ENCODE measurements at regions not wholly inside any gene's neighbourhood (a gene's known extent, or its start where the extent isn't known, plus 50 kb on each side); places are given as distances from the start of the nearest gene placed in this dataset.

DNA sequence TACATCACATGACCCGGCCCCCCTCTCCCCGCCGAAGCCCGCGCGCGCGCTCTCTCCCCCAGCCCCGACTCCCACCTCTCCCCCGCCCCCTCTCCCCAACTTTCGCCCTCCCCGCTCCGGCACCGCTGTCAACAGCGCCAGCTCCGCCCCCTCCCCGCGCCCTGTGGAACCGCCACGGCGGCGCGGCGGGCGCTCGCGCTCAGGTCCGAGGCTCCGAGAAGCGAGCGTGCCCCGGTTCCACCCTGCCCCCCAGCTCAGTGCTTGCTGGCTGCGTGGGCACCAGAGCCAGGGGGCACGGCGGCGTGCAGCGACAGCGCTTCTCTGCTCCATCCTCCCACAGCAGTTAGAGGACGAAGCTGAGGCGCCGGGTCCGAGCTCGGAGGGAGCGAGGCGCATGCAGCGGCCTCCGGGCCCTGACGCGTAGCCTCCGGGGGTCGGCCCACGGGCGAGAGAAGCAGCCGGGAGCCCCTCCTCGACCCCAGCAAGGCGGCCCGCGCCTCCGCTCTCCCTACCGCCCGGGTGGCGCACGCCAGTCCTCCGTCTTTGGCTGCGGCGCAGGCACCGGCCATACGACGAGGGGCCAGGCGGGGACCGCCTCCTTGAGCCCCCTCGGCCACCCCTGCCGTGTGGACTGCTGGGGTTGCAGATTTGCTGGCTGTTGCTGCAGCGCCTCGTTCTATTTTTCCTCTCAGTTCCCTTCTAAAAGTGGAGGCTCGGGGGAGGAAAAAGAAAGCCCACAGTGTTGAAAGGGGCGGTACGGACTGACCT lies 109.5 kb downstream of the KCNRG start:
- Histone ChIP-seq H3K27me3 (replicated peaks in 1 of 7) (peaks cover 0 to 29% (median 18%) of the 10 kb centered on the region in 7 donors), H3K4me3 (peak overlapping the region; percentile 74 to 92 (median 87)), H3K4me1 (peaks cover 32 to 79% (median 73%) of the 10 kb centered on the region in 6 donors), H3K9me3 (no peaks in the 10 kb centered on the region), H3K27ac (peak overlapping the region; percentile 99 to 100 (median 100)), H3K36me3 (peaks cover 0 to 16% (median 0%) of the 10 kb centered on the region in 6 donors)
- intact Hi-C loops (cut with DNase I; ENCODE audit: low total_unique reads): loop anchor here (5.0 kb wide), 1 partner anchor 42 kb away; no protein-coding TSS in a partner anchor
- TF ChIP-seq, protein P1, sequence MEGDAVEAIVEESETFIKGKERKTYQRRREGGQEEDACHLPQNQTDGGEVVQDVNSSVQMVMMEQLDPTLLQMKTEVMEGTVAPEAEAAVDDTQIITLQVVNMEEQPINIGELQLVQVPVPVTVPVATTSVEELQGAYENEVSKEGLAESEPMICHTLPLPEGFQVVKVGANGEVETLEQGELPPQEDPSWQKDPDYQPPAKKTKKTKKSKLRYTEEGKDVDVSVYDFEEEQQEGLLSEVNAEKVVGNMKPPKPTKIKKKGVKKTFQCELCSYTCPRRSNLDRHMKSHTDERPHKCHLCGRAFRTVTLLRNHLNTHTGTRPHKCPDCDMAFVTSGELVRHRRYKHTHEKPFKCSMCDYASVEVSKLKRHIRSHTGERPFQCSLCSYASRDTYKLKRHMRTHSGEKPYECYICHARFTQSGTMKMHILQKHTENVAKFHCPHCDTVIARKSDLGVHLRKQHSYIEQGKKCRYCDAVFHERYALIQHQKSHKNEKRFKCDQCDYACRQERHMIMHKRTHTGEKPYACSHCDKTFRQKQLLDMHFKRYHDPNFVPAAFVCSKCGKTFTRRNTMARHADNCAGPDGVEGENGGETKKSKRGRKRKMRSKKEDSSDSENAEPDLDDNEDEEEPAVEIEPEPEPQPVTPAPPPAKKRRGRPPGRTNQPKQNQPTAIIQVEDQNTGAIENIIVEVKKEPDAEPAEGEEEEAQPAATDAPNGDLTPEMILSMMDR (IDR thresholded peaks at IDR 0.05 in 8 of 11, conservative IDR thresholded peaks at IDR 0.05 in 3 of 11): peak in 3 of 11 experiments; percentile 12 to 37 (median 27)
- TF ChIP-seq POLR2AphosphoS5 (IDR thresholded peaks at IDR 0.05) (peak in 2 of 3 donors; percentile 87 to 97), POLR2A (IDR thresholded peaks at IDR 0.05) (peak in 2 of 3 donors; percentile 19 to 59)
- DNase-seq: peak; percentile 99
- 0 to 1% (median 1%) methylated on average over 3 to 78 of the region's 78 CpGs for WGBS, 5 donors

DNA sequence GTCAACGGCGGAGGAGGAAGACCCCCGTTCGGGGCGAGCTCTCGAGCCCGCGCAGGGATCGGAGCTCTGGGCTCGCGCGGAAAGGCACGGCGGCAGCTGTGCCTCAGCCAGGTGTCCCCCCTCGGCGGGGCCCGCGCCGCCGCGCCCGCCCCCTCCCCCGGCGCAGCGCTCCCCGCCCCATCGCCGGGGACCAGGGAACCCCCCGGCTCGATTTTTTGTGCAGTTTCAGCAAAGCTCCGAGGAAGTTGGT lies 110.0 kb downstream of the KCNRG start:
- peaks cover 37 to 79% (median 76%) of the 10 kb centered on the region in 6 donors for H3K4me1 ChIP-seq
- H3K36me3 ChIP-seq: peaks cover 0 to 15% (median 0%) of the 10 kb centered on the region in 6 donors
- intact Hi-C loops (cut with DNase I; ENCODE audit: low total_unique reads): loop anchor here (5.0 kb wide), 1 partner anchor 43 kb away; no protein-coding TSS in a partner anchor
- H3K27me3 ChIP-seq (replicated peaks in 1 of 7): peaks cover 0 to 34% (median 23%) of the 10 kb centered on the region in 7 donors
- H3K9me3 ChIP-seq: no peaks in the 10 kb centered on the region
- peak overlapping the region; percentile 74 to 92 (median 87) for H3K4me3 ChIP-seq
- 0 to 1% (median 0%) methylated on average over 11 to 31 of the region's 31 CpGs for WGBS, 5 donors
- no peak for DNase-seq
- no peak for TF ChIP-seq POLR2AphosphoS5 (IDR thresholded peaks at IDR 0.05)
- TF ChIP-seq, protein P1 (IDR thresholded peaks at IDR 0.05 in 8 of 11, conservative IDR thresholded peaks at IDR 0.05 in 3 of 11): no peak
- no peak for TF ChIP-seq POLR2A (IDR thresholded peaks at IDR 0.05)
- peak overlapping the region; percentile 99 to 100 (median 100) for H3K27ac ChIP-seq

DNA sequence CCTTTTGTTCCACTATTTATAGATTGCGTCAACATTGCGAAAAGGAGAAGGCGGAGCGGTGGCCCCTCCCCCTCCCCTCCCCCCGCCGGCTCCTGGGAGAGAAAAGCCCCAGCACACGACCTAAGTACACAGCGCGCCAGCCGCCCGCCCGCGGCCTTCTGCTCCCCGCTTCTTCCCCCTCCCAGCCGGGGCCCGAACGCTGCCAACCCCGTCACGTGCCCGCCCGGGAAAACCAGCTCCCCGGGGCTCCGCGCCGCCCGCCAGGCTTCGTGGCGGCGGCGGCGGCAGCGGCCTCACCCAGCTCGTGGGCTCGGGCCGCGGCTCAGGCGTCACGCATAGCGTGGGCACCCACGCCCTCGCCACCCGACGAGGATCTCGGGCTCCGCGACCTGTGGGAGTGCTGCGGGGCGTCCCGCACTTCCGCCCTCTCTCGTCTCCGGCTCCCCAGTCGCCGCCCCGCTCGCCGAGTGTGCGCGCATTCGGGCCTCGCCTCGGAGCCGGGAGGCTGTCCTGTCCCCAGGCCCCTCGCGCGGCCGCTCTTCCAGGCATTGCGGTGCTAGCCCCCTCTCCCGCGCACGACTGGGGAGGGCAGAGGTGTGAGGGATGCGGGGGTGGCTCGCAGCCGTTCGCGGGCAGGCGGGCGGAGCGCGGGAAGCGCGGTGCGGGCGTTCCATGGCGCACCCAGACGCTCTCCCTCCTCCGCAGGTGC lies 110.5 kb downstream of the KCNRG start:
- TF ChIP-seq POLR2A (IDR thresholded peaks at IDR 0.05): peak in 1 of 3 donors; percentile 78
- TF ChIP-seq, protein P1 (IDR thresholded peaks at IDR 0.05 in 8 of 11, conservative IDR thresholded peaks at IDR 0.05 in 3 of 11): peak in 1 of 11 experiments; percentile 9
- TF ChIP-seq POLR2AphosphoS5 (IDR thresholded peaks at IDR 0.05): peak; percentile 79 to 96 (median 86)
- H3K4me3 ChIP-seq: peak overlapping the region; percentile 74 to 92 (median 87)
- H3K27ac ChIP-seq: peak overlapping the region; percentile 99 to 100 (median 100)
- WGBS, 5 donors: 0 to 1% (median 1%) methylated on average over 49 to 87 of the region's 87 CpGs
- intact Hi-C loops (cut with DNase I; ENCODE audit: low total_unique reads): loop anchor here (5.0 kb wide), 1 partner anchor 43 kb away; no protein-coding TSS in a partner anchor
- H3K36me3 ChIP-seq: peaks cover 0 to 10% (median 0%) of the 10 kb centered on the region in 6 donors
- H3K27me3 ChIP-seq (replicated peaks in 1 of 7): peaks cover 0 to 39% (median 28%) of the 10 kb centered on the region in 7 donors
- no peaks in the 10 kb centered on the region for H3K9me3 ChIP-seq
- peaks cover 37 to 79% (median 76%) of the 10 kb centered on the region in 6 donors for H3K4me1 ChIP-seq
- DNase-seq: peak; percentile 98
